ENCODE measurements at regions not wholly inside any gene's neighbourhood (a gene's known extent, or its start where the extent isn't known, plus 50 kb on each side); places are given as distances from the start of the nearest gene placed in this dataset.
A peak's percentile ranks its signal among the peaks of the same experiment; 100 is the strongest.

GRCh38 chrX:40175511-40176350, 78.0 kb upstream of the BCOR start:
- peak overlapping the region; percentile 90 to 96 for H3K27ac ChIP-seq (ENCODE audit: low read depth in 1 of 2, low read length in 2 of 2)
- Mint-ChIP-seq H3K36me3 (ENCODE audit: low read depth) (peaks cover 16% of the 10 kb centered on the region), H3K27me3 (no peaks in the 10 kb centered on the region), H3K27ac (peak overlapping the region; percentile 100), H3K4me3 (peak overlapping the region; percentile 97), H3K4me1 (ENCODE audit: low read depth) (peaks cover 42% of the 10 kb centered on the region), H3K9me3 (no peaks in the 10 kb centered on the region)
- ChIA-PET CTCF (interaction anchor here (1.5 kb wide), 1 partner anchor 78 kb away, joined by 5 read pairs; the partner anchor contains the start of gene BCOR), POLR2A (interaction anchor here (0.7 to 11.4 kb wide), 25 partner anchors 7 to 910 kb away, joined by 3 to 236 read pairs (median 5); partner anchors contain the start of genes ATP6AP2, BCOR and USP9X)
- peaks cover 59% of the 10 kb centered on the region for H3K4me1 ChIP-seq (ENCODE audit: insufficient read depth, low read length)
- TF ChIP-seq CTCF (IDR thresholded peaks at IDR 0.05), result no peak
- intact Hi-C loops (cut with DNase I, micrococcal nuclease), result loop anchor here (1.0 to 10.0 kb wide), 4 partner anchors 77 to 320 kb away; no protein-coding TSS in a partner anchor
- H3K4me3 ChIP-seq (ENCODE audit: low read length), result peak overlapping the region; percentile 73
- DNase-seq (peak; percentile 63 to 90 (median 78)), ATAC-seq (ENCODE audit: poor library complexity) (peak; percentile 46)
- no peaks in the 10 kb centered on the region for H3K36me3 ChIP-seq (ENCODE audit: insufficient read depth, low read length)
- no peaks in the 10 kb centered on the region for H3K27me3 ChIP-seq (ENCODE audit: control insufficient read depth in 1 of 2, insufficient read depth in 2 of 2, low read length in 2 of 2)
- no peaks in the 10 kb centered on the region for H3K9me3 ChIP-seq (ENCODE audit: control insufficient read depth in 1 of 2, insufficient read depth in 1 of 2, low read length in 2 of 2)

GRCh38 chrX:40174854-40175510, 77.2 kb upstream of the BCOR start:
- Mint-ChIP-seq H3K27me3 (no peaks in the 10 kb centered on the region), H3K4me3 (peak overlapping the region; percentile 97), H3K9me3 (no peaks in the 10 kb centered on the region), H3K36me3 (ENCODE audit: low read depth) (peaks cover 16% of the 10 kb centered on the region), H3K4me1 (ENCODE audit: low read depth) (peaks cover 49% of the 10 kb centered on the region), H3K27ac (peak overlapping the region; percentile 100)
- no peak for TF ChIP-seq CTCF (IDR thresholded peaks at IDR 0.05)
- POLR2A ChIA-PET, result interaction anchor here (1.0 to 11.4 kb wide), 10 partner anchors 9 to 402 kb away, joined by 3 to 236 read pairs (median 8); partner anchors contain the start of gene BCOR
- DNase-seq, result peak in 3 of 14 experiments; percentile 49 to 60 (median 58)
- no peaks in the 10 kb centered on the region for H3K36me3 ChIP-seq (ENCODE audit: insufficient read depth, low read length)
- peaks cover 65% of the 10 kb centered on the region for H3K4me1 ChIP-seq (ENCODE audit: insufficient read depth, low read length)
- intact Hi-C loops (cut with DNase I, micrococcal nuclease), result loop anchor here (1.0 to 10.0 kb wide), 6 partner anchors 76 to 358 kb away; partner anchors contain the start of gene BCOR (in 1 of the 2)
- H3K4me3 ChIP-seq (ENCODE audit: low read length), result peak overlapping the region; percentile 73
- ATAC-seq (ENCODE audit: poor library complexity), result peak; percentile 2
- H3K27me3 ChIP-seq (ENCODE audit: control insufficient read depth in 1 of 2, insufficient read depth in 2 of 2, low read length in 2 of 2), result no peaks in the 10 kb centered on the region
- no peaks in the 10 kb centered on the region for H3K9me3 ChIP-seq (ENCODE audit: control insufficient read depth in 1 of 2, insufficient read depth in 1 of 2, low read length in 2 of 2)
- CTCF ChIA-PET, result interaction anchor here (1.2 kb wide), 1 partner anchor 21 kb away, joined by 3 read pairs; no protein-coding TSS in a partner anchor
- peak overlapping the region; percentile 90 to 96 for H3K27ac ChIP-seq (ENCODE audit: low read depth in 1 of 2, low read length in 2 of 2)
